NCI-H446 treated with DMSO at 0.1 percent for 48 hours (cell line): ENCODE measurements at regions not wholly inside any gene's neighbourhood (a gene's known extent, or its start where the extent isn't known, plus 50 kb on each side); places are given as distances from the start of the nearest gene placed in this dataset.
A peak's percentile ranks its signal among the peaks of the same experiment; 100 is the strongest.

Experiments used
- DNase-seq: peaks from one replicate; lab custom pipeline; 2025; lab: John Stamatoyannopoulos, UW

- DNase-seq: no peak
Observed at GRCh38 chr3:68306571-68306970, 625.8 kb downstream of the TAFA4 start.

DNA sequence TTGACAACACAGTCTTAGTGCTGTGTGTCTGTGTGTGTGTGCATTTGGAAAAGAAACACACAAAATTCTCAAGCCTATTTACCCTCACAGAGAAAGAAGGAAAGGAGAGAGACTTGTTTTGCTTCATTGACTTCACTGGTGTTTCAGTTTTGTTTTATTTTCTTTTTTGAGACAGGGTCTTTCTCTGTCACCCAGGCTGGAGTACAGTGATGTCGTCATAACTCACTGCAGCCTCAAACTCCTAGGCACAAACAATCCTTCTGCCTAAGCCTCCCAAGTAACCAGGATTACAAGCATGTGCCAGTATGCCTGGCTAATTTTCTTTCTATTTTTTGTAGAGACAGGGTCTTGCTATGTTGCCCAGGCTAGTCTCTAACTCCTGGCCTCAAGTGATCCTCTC, 636.9 kb downstream of the TAFA4 start:
- DNase-seq: no peak

GRCh38 chr3:68290333-68290732, 635.9 kb upstream of the SUCLG2 start:
- DNase-seq: no peak

DNA sequence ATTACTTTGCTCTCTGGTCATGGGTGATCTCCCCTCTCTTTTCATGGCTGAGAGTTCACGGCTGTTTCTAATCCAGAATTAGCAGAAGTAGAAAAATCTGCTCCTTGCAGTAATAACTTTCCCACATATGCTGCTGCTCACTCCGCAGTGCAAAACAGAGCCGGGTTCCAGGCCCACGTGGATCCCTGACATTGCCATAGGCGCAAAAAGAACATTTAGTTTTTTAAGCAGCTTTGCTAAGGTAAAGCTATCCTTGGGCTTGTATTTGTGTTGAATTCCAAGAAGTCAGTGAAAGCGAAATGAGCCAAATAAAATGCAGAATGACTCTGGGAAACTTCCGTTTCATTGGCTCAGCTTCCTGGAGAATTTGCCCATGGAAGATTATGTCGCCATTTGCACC, 633.7 kb upstream of the SUCLG2 start:
- DNase-seq: no peak

GRCh38 chr3:68287101-68287500, 632.7 kb upstream of the SUCLG2 start:
- no peak for DNase-seq

- DNase-seq: no peak
Observed at GRCh38 chr3:68274286-68274685, 619.9 kb upstream of the SUCLG2 start.

GRCh38 chr3:68271145-68271544, 616.7 kb upstream of the SUCLG2 start:
- no peak for DNase-seq

- DNase-seq: peak; percentile 61
Observed at GRCh38 chr3:68256635-68257223, 602.3 kb upstream of the SUCLG2 start.

DNA sequence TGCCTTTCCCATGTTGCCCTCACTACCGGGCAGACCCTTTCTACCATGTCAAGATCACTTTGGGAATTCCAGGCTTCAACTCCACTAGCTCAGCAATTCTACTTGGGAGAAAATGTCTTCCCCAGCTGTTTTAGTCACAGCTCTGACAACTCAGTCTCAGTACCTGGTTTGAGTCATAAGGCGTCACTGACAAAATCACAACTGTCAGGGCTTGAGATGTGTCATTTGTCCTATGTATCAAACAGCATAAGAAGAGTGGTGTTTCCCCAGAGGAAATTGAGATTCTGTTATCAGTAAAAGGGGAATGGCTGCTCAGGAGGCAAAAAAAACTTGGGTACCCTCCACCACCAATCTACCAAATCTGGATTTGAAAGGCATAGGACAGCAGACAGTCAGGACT, 594.9 kb upstream of the SUCLG2 start:
- no peak for DNase-seq

DNA sequence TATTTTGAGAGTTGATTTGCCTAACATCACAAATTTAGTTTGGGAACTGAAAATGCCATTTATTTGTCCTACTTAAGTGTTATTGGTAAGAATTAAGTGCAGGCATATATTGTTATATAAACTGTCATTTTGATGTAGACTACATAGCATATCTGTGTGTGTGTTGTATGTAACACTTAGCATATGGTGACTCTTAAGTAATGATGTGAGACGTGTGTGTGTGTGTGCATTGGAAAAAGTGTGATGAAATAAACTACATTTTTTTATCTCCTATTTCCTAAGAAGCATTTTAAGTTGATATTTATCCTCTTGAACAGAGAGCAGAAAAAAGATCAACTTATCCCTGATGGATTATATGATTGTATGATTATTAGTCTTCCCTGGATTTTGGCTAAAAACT, 588.2 kb upstream of the SUCLG2 start:
- DNase-seq: no peak

- peak; percentile 94 for DNase-seq
Observed at GRCh38 chr3:68239542-68239941, 585.1 kb upstream of the SUCLG2 start.

DNA sequence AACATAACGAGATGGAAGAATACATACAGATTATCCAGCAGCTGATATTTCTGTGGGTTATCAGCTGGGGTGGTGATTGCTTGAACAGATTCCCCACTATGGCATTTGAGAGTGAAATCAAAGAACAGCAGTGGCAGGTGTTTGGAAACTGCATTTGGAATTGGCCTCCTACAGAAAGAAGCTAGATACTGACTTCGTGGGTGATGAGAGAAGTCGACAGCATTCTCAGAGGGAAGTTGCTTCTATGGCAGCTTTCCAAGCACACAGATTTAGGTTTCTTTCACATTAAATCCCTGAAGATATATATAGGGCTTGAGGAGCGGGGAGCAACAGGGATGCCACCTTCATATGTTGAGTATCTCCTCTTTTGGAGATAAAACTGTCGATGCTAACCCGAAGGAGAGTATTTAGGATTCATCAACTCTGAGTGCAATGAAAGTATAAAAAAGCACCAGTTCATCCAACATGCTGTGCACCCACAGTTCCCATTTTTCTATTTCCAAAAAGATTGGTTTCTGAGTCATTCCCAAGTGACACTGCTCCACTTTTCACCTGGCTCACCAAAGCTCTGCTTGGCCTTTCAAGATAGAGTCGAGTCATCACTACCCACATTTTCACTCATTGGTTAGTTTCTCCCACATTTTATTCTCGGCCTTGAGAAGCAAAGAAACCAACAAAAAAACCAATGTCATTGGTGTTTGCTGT, 579.8 kb upstream of the SUCLG2 start:
- peak; percentile 26 for DNase-seq

DNA sequence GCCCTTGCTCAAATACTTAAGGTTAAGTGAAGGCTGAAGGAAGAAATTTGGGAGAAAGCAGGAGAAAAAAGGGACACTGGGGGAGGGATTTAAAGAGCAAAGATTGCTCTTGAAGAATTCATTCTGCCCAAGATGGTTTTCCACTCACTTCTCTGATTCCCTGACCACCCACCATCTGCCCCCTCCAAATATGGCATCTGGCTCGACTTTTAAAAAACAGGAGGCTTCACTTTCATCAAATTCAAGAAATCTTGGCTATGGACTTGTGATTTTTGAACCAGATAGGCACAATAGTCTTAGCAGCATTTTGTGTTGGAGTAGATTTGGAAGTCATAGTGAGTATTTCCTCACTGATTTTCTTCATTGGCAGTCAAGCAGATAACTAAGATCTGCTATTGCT, 574.4 kb upstream of the SUCLG2 start:
- DNase-seq: peak; percentile 67

GRCh38 chr3:68220832-68221231, 566.4 kb upstream of the SUCLG2 start:
- DNase-seq: no peak

- DNase-seq: no peak
Observed at GRCh38 chr3:68211637-68212036, 557.2 kb upstream of the SUCLG2 start.

DNA sequence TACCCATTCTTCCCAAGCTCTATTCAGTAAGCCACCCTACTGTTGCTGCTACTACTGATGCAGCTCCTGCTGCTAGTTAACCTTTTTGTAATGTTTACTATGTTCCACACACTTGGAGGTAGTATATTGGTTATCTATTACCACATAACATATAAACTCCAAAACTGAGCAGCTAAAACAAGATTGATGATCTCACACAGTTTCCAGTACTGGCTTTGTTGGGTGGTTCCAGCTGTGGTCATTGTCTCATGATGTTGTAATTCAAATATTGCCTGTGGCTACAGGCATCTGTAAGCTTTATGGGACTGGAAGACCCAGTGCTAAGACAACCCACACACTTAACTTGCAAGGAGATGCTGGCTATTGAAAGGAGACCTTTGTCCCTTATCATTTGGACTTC, 556.2 kb upstream of the SUCLG2 start:
- no peak for DNase-seq

GRCh38 chr3:68207327-68207726, 552.9 kb upstream of the SUCLG2 start:
- no peak for DNase-seq

DNA sequence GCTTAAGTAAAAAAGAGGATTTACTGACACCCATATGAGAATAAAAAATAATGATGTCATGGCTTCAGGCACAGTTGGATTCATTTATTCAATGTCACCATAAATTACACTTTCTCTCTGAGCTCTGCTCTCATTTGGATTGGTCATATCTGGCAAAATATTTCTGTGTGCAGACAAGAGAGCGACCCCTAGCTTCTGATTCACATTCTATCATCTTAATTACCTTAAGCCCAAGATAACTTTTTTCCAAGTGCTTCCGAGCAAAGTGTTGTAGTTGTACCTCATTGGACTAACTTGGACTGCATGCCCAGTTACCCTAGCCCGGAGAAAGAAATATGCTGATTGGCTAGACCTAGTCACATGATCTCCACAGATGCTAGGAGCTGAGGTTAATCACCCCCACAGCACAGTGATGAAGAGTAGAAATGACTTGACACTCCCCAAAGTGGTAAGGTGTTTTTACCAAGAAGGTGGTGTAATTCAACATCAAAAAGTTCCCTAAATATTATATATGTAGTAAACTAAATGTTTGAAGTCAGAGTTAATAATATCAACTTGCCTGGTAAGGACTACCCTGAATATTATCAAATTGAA, 552.2 kb upstream of the SUCLG2 start:
- DNase-seq: no peak

DNA sequence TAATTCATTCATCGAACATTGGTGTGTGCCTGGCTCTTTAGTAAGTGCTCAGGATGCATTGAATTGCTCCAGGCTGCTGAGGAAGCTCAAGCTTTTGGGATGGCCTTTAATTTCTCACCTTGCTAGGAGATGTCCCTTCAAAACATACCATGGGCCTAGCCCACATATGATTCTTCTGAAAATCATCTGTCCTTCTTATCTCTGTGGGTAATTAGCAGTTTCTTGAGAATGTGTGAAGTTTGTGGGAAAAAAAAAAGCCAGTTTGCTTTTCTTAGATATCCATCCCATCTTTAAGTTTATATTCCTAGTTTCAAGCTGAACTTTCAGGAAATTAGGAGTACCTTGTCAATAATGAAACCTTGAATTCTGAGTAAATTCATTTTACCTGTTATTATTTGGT, 532.3 kb upstream of the SUCLG2 start:
- DNase-seq: no peak

- DNase-seq: no peak
Observed at GRCh38 chr3:68176600-68176999, 522.2 kb upstream of the SUCLG2 start.

GRCh38 chr3:68173012-68173634, 518.7 kb upstream of the SUCLG2 start:
- DNase-seq: no peak

GRCh38 chr3:68172039-68172438, 517.6 kb upstream of the SUCLG2 start:
- no peak for DNase-seq

DNA sequence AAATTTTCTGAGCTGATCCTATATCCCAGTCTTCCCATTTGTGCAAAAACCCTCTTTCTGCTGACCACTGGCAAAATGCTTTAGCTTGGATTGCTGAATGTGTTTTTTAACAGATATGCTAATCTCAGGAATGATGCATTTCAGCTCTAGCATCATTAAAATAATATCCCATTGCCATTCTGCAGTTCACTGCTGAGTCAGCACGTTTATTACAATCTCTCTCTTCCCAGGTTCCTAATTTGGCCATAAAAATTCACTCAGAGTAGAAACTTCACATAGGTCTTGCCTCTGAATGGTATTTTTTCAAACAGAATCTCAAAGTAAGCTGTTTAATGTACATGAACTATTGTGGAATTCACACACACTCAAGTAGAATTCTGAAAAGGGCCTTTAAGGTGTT, 509.6 kb upstream of the SUCLG2 start:
- DNase-seq: no peak
